ENCODE measurements at regions not wholly inside any gene's neighbourhood (a gene's known extent, or its start where the extent isn't known, plus 50 kb on each side); places are given as distances from the start of the nearest gene placed in this dataset.

GRCh38 chr15:73001840-73002239, 50.4 kb upstream of the NEO1 start:
- Histone ChIP-seq H3K79me2 (ENCODE audit: control insufficient read depth, insufficient read depth, low read length, unreplicated experiment) (no peaks in the 10 kb centered on the region), H3K4me3 (ENCODE audit: low read depth, low read length) (no peak overlapping the region), H3K4me1 (ENCODE audit: control insufficient read depth, insufficient read depth, low read length, unreplicated experiment) (no peaks in the 10 kb centered on the region), H3K36me3 (ENCODE audit: insufficient read depth, low read length) (no peaks in the 10 kb centered on the region), H2AFZ (ENCODE audit: low read length, unreplicated experiment) (no peak overlapping the region), H3K27ac (ENCODE audit: low read depth, low read length) (no peak overlapping the region), H3K27me3 (ENCODE audit: insufficient read depth, low read length) (no peaks in the 10 kb centered on the region)

GRCh38 chr15:73000293-73000692, 52.0 kb upstream of the NEO1 start:
- Histone ChIP-seq H3K27ac (ENCODE audit: low read depth, low read length) (no peak overlapping the region), H3K4me1 (ENCODE audit: control insufficient read depth, insufficient read depth, low read length, unreplicated experiment) (no peaks in the 10 kb centered on the region), H3K27me3 (ENCODE audit: insufficient read depth, low read length) (no peaks in the 10 kb centered on the region), H3K36me3 (ENCODE audit: insufficient read depth, low read length) (no peaks in the 10 kb centered on the region), H2AFZ (ENCODE audit: low read length, unreplicated experiment) (no peak overlapping the region), H3K4me3 (ENCODE audit: low read depth, low read length) (no peak overlapping the region), H3K79me2 (ENCODE audit: control insufficient read depth, insufficient read depth, low read length, unreplicated experiment) (no peaks in the 10 kb centered on the region)

GRCh38 chr15:72999586-72999985, 52.7 kb upstream of the NEO1 start:
- no peaks in the 10 kb centered on the region for H3K4me1 ChIP-seq (ENCODE audit: control insufficient read depth, insufficient read depth, low read length, unreplicated experiment)
- H2AFZ ChIP-seq (ENCODE audit: low read length, unreplicated experiment): no peak overlapping the region
- H3K27ac ChIP-seq (ENCODE audit: low read depth, low read length): no peak overlapping the region
- H3K36me3 ChIP-seq (ENCODE audit: insufficient read depth, low read length): no peaks in the 10 kb centered on the region
- no peaks in the 10 kb centered on the region for H3K79me2 ChIP-seq (ENCODE audit: control insufficient read depth, insufficient read depth, low read length, unreplicated experiment)
- H3K4me3 ChIP-seq (ENCODE audit: low read depth, low read length): no peak overlapping the region
- H3K27me3 ChIP-seq (ENCODE audit: insufficient read depth, low read length): no peaks in the 10 kb centered on the region

- Histone ChIP-seq H3K79me2 (ENCODE audit: control insufficient read depth, insufficient read depth, low read length, unreplicated experiment) (no peaks in the 10 kb centered on the region), H3K36me3 (ENCODE audit: insufficient read depth, low read length) (no peaks in the 10 kb centered on the region), H3K4me3 (ENCODE audit: low read depth, low read length) (no peak overlapping the region), H2AFZ (ENCODE audit: low read length, unreplicated experiment) (no peak overlapping the region), H3K27ac (ENCODE audit: low read depth, low read length) (no peak overlapping the region), H3K27me3 (ENCODE audit: insufficient read depth, low read length) (no peaks in the 10 kb centered on the region), H3K4me1 (ENCODE audit: control insufficient read depth, insufficient read depth, low read length, unreplicated experiment) (no peaks in the 10 kb centered on the region)
Observed at GRCh38 chr15:72998681-72999466, 53.4 kb upstream of the NEO1 start.

- Histone ChIP-seq H3K4me3 (ENCODE audit: low read depth, low read length) (no peak overlapping the region), H3K27me3 (ENCODE audit: insufficient read depth, low read length) (no peaks in the 10 kb centered on the region), H3K36me3 (ENCODE audit: insufficient read depth, low read length) (no peaks in the 10 kb centered on the region), H3K4me1 (ENCODE audit: control insufficient read depth, insufficient read depth, low read length, unreplicated experiment) (peaks cover 1% of the 10 kb centered on the region), H3K27ac (ENCODE audit: low read depth, low read length) (no peak overlapping the region), H2AFZ (ENCODE audit: low read length, unreplicated experiment) (no peak overlapping the region), H3K79me2 (ENCODE audit: control insufficient read depth, insufficient read depth, low read length, unreplicated experiment) (no peaks in the 10 kb centered on the region)
Observed at GRCh38 chr15:72998226-72998625, 54.0 kb upstream of the NEO1 start.

GRCh38 chr15:72995849-72996248, 56.4 kb upstream of the NEO1 start:
- Histone ChIP-seq H3K4me3 (ENCODE audit: low read depth, low read length) (no peak overlapping the region), H3K27me3 (ENCODE audit: insufficient read depth, low read length) (no peaks in the 10 kb centered on the region), H3K79me2 (ENCODE audit: control insufficient read depth, insufficient read depth, low read length, unreplicated experiment) (no peaks in the 10 kb centered on the region)

GRCh38 chr15:72994534-72995177, 57.6 kb upstream of the NEO1 start:
- H3K4me3 ChIP-seq (ENCODE audit: low read depth, low read length): 0 out of 2 replicates have a peak overlapping the region, but pooled peaks have one; percentile 3
- H3K36me3 ChIP-seq (ENCODE audit: insufficient read depth, low read length): no peaks in the 10 kb centered on the region
- H2AFZ ChIP-seq (ENCODE audit: low read length, unreplicated experiment): peak overlapping the region; percentile 55
- H3K27ac ChIP-seq (ENCODE audit: low read depth, low read length): no peak overlapping the region
- no peaks in the 10 kb centered on the region for H3K27me3 ChIP-seq (ENCODE audit: insufficient read depth, low read length)
- no peaks in the 10 kb centered on the region for H3K79me2 ChIP-seq (ENCODE audit: control insufficient read depth, insufficient read depth, low read length, unreplicated experiment)
- H3K4me1 ChIP-seq (ENCODE audit: control insufficient read depth, insufficient read depth, low read length, unreplicated experiment): peaks cover 26% of the 10 kb centered on the region

More at GRCh38 chr15:72995849-72996248, 56.4 kb upstream of the NEO1 start:
- Histone ChIP-seq H3K27ac (ENCODE audit: low read depth, low read length) (no peak overlapping the region), H3K4me1 (ENCODE audit: control insufficient read depth, insufficient read depth, low read length, unreplicated experiment) (peaks cover 20% of the 10 kb centered on the region), H2AFZ (ENCODE audit: low read length, unreplicated experiment) (no peak overlapping the region), H3K36me3 (ENCODE audit: insufficient read depth, low read length) (no peaks in the 10 kb centered on the region)

- peak overlapping the region; percentile 35; the same call in 1 of the 2 replicates for H3K4me3 ChIP-seq (ENCODE audit: low read depth, low read length)
- peak overlapping the region; percentile 67 for H2AFZ ChIP-seq (ENCODE audit: low read length, unreplicated experiment)
- H3K27ac ChIP-seq (ENCODE audit: low read depth, low read length): peak overlapping the region; percentile 63
- peaks cover 26% of the 10 kb centered on the region for H3K4me1 ChIP-seq (ENCODE audit: control insufficient read depth, insufficient read depth, low read length, unreplicated experiment)
- no peaks in the 10 kb centered on the region for H3K27me3 ChIP-seq (ENCODE audit: insufficient read depth, low read length)
- H3K36me3 ChIP-seq (ENCODE audit: insufficient read depth, low read length): no peaks in the 10 kb centered on the region
- no peaks in the 10 kb centered on the region for H3K79me2 ChIP-seq (ENCODE audit: control insufficient read depth, insufficient read depth, low read length, unreplicated experiment)
Observed at GRCh38 chr15:72992841-72993252, 59.4 kb upstream of the NEO1 start.

- Histone ChIP-seq H3K36me3 (ENCODE audit: insufficient read depth, low read length) (no peaks in the 10 kb centered on the region), H3K4me3 (ENCODE audit: low read depth, low read length) (no peak overlapping the region), H3K4me1 (ENCODE audit: control insufficient read depth, insufficient read depth, low read length, unreplicated experiment) (peaks cover 26% of the 10 kb centered on the region), H3K27ac (ENCODE audit: low read depth, low read length) (peak overlapping the region; percentile 63), H2AFZ (ENCODE audit: low read length, unreplicated experiment) (peak overlapping the region; percentile 18), H3K79me2 (ENCODE audit: control insufficient read depth, insufficient read depth, low read length, unreplicated experiment) (no peaks in the 10 kb centered on the region), H3K27me3 (ENCODE audit: insufficient read depth, low read length) (no peaks in the 10 kb centered on the region)
Observed at GRCh38 chr15:72991026-72991425, 61.2 kb upstream of the NEO1 start.

- Histone ChIP-seq H3K36me3 (ENCODE audit: insufficient read depth, low read length) (no peaks in the 10 kb centered on the region), H3K27me3 (ENCODE audit: insufficient read depth, low read length) (no peaks in the 10 kb centered on the region), H3K27ac (ENCODE audit: low read depth, low read length) (no peak overlapping the region), H2AFZ (ENCODE audit: low read length, unreplicated experiment) (no peak overlapping the region), H3K4me1 (ENCODE audit: control insufficient read depth, insufficient read depth, low read length, unreplicated experiment) (no peaks in the 10 kb centered on the region), H3K4me3 (ENCODE audit: low read depth, low read length) (no peak overlapping the region), H3K79me2 (ENCODE audit: control insufficient read depth, insufficient read depth, low read length, unreplicated experiment) (no peaks in the 10 kb centered on the region)
Observed at GRCh38 chr15:72983801-72984545, 68.3 kb upstream of the NEO1 start.
